HG03097 (cell line): ENCODE measurements at regions not wholly inside any gene's neighbourhood (a gene's known extent, or its start where the extent isn't known, plus 50 kb on each side); places are given as distances from the start of the nearest gene placed in this dataset.

Experiments used
- ATAC-seq: cut with Tn5 transposase; IDR thresholded peaks from one replicate; pipeline ENCODE4 v1.9.1; 2021; ENCODE audit not compliant: unreplicated experiment, low FRiP score

DNA sequence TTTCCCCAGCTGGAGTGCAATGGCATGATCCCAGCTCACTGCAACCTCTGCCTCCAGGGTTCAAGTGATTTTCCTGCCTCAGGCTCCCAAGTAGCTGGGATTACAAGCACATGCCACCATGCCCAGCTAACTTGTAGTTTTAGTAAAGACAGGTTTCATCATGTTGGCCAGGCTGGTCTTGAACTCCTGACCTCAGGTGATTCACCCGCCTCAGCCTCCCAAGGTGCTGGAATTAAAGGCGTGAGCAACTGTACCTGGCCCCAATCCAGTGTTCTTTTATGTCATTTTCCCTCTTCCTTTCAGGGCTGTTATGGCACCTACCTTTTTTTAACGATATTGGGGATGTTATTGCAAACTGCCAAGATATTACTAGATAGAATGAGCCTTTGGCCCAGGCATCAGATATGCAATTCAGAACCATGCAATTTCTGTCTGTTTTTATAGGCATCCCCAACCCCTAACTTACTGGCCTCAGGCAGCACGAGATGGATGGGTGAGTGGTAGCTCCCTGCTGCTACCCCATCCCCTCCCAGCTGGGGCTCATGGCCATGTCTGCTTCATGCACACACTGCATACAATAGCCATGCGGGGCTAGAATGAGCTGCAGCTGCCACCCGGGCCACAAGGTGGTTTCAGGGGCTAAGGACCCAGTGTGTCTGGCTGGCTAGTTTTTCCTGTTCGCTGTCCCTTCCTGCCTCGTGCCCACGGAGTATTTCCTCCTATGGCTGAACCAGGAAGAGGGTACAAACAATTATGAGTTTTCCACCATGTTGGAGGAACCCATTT is 1080.1 kb upstream of the SORCS1 start:
- ATAC-seq, result no peak

GRCh38 chr10:108241166-108241565 is 1076.7 kb upstream of the SORCS1 start:
- no peak for ATAC-seq

DNA sequence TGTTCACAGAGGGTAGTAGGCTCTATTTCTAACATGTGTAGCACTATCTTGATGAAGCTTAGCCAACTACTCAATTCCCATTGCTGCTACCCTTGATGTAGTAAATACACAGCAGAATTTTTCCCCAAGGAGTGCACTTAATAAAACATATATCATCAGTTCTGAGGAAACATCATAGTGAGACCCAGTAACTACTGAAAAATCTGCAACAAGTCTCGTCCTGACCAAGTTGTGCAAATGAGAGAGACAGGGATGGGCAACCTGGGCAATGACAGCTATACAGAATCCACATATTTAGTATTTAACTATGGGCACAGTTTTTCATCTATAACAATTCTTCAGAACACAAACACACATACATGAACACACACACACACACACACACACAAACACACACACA is 1073.8 kb upstream of the SORCS1 start:
- ATAC-seq, result no peak

DNA sequence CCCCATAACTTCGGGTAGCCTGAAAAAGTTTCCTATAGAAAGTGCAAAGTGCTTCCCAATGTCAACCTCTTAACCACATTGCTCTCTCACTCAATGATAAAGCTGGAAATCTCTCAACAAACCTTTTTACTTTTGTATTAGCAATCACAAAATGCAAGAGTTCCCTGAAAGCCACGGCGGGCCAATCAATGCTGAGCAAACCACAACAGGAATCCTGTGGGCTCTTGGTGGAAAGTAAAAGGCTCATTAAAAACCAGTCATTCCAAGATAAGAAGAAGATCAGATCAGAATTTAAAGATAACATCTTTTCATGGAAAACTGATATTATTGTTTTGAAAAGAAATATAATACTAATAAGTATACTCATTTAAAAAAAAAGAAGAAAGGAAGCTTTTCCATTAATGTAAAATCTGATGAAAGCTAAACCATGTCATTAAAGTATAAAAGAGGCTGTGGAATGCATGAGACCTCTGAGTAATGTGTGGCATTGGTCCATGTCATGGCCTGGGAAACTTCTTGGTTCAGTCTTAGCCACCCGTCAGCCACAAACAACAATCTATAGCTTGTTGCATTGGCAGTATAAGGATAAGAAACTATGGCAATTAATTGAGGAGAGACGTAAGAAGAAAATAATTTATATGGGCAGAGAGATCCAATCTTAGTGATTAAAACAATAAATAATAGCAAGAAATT is 1066.1 kb upstream of the SORCS1 start:
- ATAC-seq, result no peak

- no peak for ATAC-seq
Measured at GRCh38 chr10:108208732-108209131, 1044.2 kb upstream of the SORCS1 start.

- no peak for ATAC-seq
Measured at GRCh38 chr10:108208038-108208437, 1043.5 kb upstream of the SORCS1 start.

- ATAC-seq, result no peak
Measured at GRCh38 chr10:108204528-108205305, 1040.2 kb upstream of the SORCS1 start.

GRCh38 chr10:108203905-108204527 is 1039.5 kb upstream of the SORCS1 start:
- ATAC-seq, result no peak

- no peak for ATAC-seq
Measured at GRCh38 chr10:108187408-108188012, 1023.0 kb upstream of the SORCS1 start.

- ATAC-seq, result no peak
Measured at GRCh38 chr10:108184114-108184513, 1019.6 kb upstream of the SORCS1 start.

DNA sequence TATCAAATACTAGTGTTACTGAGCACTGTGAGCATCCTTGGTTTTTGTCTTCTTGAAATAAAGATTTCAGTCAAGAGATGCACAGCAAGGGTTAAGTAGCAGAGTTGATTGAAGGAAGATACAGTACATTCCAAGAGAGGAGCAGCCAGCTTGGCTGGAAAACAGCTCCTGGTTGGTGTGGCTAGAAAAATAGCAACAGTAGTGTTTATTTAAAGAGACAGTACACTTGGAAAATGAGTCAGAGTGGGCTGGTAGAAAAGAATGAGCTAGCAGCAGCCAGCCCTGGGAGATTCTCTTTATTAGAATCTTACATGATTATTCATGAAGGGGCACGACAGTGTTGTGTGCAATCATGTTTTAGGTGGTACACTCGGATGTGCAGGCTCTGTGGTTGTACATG is 1016.4 kb upstream of the SORCS1 start:
- ATAC-seq, result no peak

DNA sequence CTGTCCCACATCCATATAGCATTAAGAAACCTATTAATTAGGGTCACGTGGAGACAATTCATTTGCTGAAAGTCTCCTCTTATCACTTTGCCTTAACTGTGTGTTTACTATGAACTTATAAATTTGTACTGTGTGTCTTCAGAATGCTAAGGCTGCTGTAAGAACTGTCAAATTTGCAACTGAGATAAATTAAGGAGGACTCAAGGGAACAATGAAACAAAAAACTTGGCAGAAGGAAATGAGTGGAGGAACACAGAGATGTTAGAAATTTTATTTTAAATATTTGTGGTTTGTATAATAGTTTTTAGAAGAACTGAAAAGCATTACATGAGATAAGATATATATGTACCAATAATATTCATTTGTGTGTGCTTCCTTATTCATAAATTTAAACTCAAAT is 1005.3 kb upstream of the SORCS1 start:
- ATAC-seq, result no peak

DNA sequence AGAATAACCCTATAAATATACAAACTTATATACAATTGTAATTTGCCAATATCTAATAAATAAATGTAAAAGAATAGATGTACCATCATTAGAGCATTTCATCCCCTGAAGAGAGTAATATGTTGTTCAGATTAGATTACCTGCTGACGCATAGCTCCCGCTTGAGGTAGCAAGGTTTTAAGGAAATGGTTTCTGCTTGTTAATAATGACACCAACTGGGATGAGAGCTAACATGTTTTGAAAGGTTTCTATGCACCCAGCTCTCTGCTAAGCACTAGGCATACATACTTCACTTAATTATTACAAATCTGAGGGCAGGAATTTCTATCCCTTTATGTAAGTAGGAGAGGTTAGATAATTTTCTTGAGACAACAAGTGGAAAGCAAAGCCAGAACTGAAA is 1003.3 kb upstream of the SORCS1 start:
- ATAC-seq, result no peak

- ATAC-seq, result no peak
Measured at GRCh38 chr10:108166401-108166800, 1001.9 kb upstream of the SORCS1 start.

DNA sequence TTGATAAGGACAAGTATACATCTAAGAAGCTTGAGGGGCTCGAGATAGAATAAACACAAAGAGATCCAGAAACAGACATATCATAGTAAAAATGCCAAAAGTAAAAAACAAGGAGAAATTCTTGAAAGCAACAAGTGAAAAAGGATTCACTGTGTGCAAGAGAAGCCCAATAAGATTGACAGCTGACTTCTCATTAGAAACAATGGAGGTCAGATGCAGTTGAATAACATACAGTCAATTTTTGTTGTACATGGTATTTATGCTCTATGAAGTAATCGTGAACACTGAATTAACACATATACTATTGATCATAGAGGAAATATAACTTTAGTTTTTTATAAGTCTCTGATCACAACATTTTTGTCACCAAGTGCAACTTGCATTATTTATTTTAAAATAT is 982.8 kb upstream of the SORCS1 start:
- ATAC-seq, result no peak

DNA sequence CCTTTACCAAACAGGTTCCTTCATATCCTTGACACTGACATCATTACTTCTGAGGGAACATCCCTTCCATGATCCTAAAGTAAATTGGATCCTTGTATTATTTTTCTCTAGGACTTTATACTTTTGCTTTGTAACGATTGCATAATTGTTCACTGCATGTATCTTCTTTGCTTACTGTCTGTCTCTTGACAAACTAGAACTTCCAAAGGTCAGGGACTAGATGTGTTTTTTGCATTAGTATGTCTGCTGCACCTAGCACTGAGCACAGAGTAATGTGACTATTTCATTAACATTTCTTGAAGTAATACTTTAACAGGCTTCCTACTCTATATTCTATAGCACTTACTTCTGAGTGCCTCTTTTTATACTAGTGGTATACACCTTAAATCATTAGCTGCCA is 976.6 kb upstream of the SORCS1 start:
- no peak for ATAC-seq

- ATAC-seq, result no peak
Measured at GRCh38 chr10:108132303-108132702, 967.8 kb upstream of the SORCS1 start.

- ATAC-seq, result no peak
Measured at GRCh38 chr10:108130575-108130974, 966.1 kb upstream of the SORCS1 start.

DNA sequence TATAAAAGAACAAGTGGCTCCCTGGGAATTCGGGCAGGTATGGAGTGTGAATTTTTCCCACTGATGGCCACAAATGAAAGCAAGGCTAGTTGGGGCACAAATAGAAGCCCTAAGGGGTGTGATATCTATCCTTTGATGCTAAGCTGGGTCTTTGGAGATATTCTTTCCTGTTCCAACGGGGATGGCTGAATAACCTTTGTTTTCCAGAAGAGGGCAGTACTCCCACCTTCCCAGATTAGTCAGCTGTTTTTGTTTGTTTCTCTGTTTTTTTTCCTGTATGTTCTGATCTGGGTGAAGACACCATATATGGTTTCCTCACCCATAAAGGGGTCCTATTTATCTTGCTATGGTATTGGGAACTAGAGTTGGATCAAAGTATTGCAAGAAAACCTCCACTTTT is 947.7 kb upstream of the SORCS1 start:
- ATAC-seq, result no peak

GRCh38 chr10:108104551-108105156 is 940.1 kb upstream of the SORCS1 start:
- ATAC-seq, result no peak
